ENCODE measurements at regions not wholly inside any gene's neighbourhood (a gene's known extent, or its start where the extent isn't known, plus 50 kb on each side); places are given as distances from the start of the nearest gene placed in this dataset.

GRCh38 chr14:36396798-36397197 is 76.4 kb upstream of the MBIP start:
- ChIA-PET POLR2A (ENCODE audit: unreplicated experiment) (no interaction called here), CTCF (no interaction called here)
- H3K27me3 ChIP-seq (ENCODE audit: control insufficient read depth, insufficient read depth, low read length): no peaks in the 10 kb centered on the region
- H3K4ac ChIP-seq (ENCODE audit: low read depth, low read length): no peak overlapping the region
- H3K9ac ChIP-seq (ENCODE audit: low read depth, low read length): no peak overlapping the region
- no peaks in the 10 kb centered on the region for H3K79me1 ChIP-seq (ENCODE audit: low read depth in 1 of 2, low read length in 2 of 2)
- H3K56ac ChIP-seq (ENCODE audit: extremely low read depth, insufficient read depth, low read length): no peak overlapping the region
- H3K36me3 ChIP-seq (ENCODE audit: control insufficient read depth, insufficient read depth, low read length): no peaks in the 10 kb centered on the region
- no peak overlapping the region for H3K4me3 ChIP-seq (ENCODE audit: insufficient read depth, low read depth, low read length)
- no peak overlapping the region for H3K23ac ChIP-seq (ENCODE audit: low read depth, low read length)
- H3K4me2 ChIP-seq (ENCODE audit: low read depth, low read length): no peak overlapping the region
- dilution Hi-C loops (cut with HindIII; ENCODE audit: low sequenced_read_pairs, unreplicated experiment) (no loop called here), intact Hi-C loops (cut with micrococcal nuclease) (no loop called here), in situ Hi-C loops (cut with MboI; ENCODE audit: low sequenced_read_pairs) (no loop called here)
- BruUV-seq (replicated peaks): no TSS peak
- H2BK5ac ChIP-seq (ENCODE audit: low read depth, low read length, poor library complexity, severe bottlenecking): no peak overlapping the region
- H3K4me1 ChIP-seq (ENCODE audit: control insufficient read depth, insufficient read depth, low read length): no peaks in the 10 kb centered on the region
- H4K20me1 ChIP-seq (ENCODE audit: insufficient read depth, low read length): no peaks in the 10 kb centered on the region
- no peak overlapping the region for H3K18ac ChIP-seq (ENCODE audit: low read depth, low read length)
- H2AK5ac ChIP-seq (ENCODE audit: low read depth, low read length): no peak overlapping the region
- no peak overlapping the region for H2BK120ac ChIP-seq (ENCODE audit: low read depth, low read length)
- H3K14ac ChIP-seq (replicated peaks; ENCODE audit: low read depth, low read length): no peak overlapping the region
- no peak overlapping the region for H2BK15ac ChIP-seq (ENCODE audit: low read depth, low read length)
- no peak for ATAC-seq (ENCODE audit: low read depth)
- H2AFZ ChIP-seq (replicated peaks; ENCODE audit: low read length, poor library complexity): no peak overlapping the region
- no peak overlapping the region for H2AK9ac ChIP-seq (replicated peaks; ENCODE audit: low read depth, low read length, poor library complexity)
- TF ChIP-seq BHLHE40 (IDR thresholded peaks at IDR 0.05; ENCODE audit: low read depth, low read length) (no peak), ELK1 (IDR thresholded peaks at IDR 0.05; ENCODE audit: borderline replicate concordance, low read depth, low read length) (no peak), MXI1 (IDR thresholded peaks at IDR 0.05; ENCODE audit: borderline replicate concordance, low read depth, low read length) (no peak), USF2 (IDR thresholded peaks at IDR 0.05; ENCODE audit: low read depth, low read length) (no peak), RFX5 (IDR thresholded peaks at IDR 0.05; ENCODE audit: low read depth, low read length) (no peak)
- H4K5ac ChIP-seq (ENCODE audit: low read depth, low read length): no peak overlapping the region
- H3K9me3 ChIP-seq (ENCODE audit: control insufficient read depth, insufficient read depth, low read length): no peaks in the 10 kb centered on the region
- H4K91ac ChIP-seq (ENCODE audit: insufficient read depth, low read depth, low read length): no peak overlapping the region
- no peak overlapping the region for H4K8ac ChIP-seq (ENCODE audit: low read depth in 2 of 2, low read length in 2 of 2)
- no peak for DNase-seq
- no peaks in the 10 kb centered on the region for H3K9me1 ChIP-seq (ENCODE audit: insufficient read depth, low read length)
- H2BK20ac ChIP-seq (ENCODE audit: low read depth, low read length): no peak overlapping the region
- no peak overlapping the region for H3K27ac ChIP-seq (ENCODE audit: insufficient read depth, low read length)
